HCT116 (cell line): ENCODE measurements at regions not wholly inside any gene's neighbourhood (a gene's known extent, or its start where the extent isn't known, plus 50 kb on each side); places are given as distances from the start of the nearest gene placed in this dataset.

ENCODE experiments used
- ATAC-seq: fragments of 200-7000 bp; cut with Tn5 transposase; 2 replicates; pipeline ENCODE4 v1.9.1; 2020; ENCODE audit warnings: mild to moderate bottlenecking, moderate library complexity
- BruUV-seq: library from RNA; stranded (reverse); fragments of 400-500 nt; replicated peaks from 2 replicates; lab custom pipeline; 2021; lab: Mats Ljungman, UMichigan
- CTCF ChIA-PET: fragments of 300-600 bp; sonication (Branson Sonifier 250); formaldehyde crosslinking; loops from one replicate; lab custom pipeline; 2021; ENCODE audit warnings: antibody characterized with exemption; lab: Charles Lee
- POLR2A ChIA-PET: fragments of 300-600, 350-600 bp; sonication (Branson Sonifier 250); formaldehyde crosslinking; loops from one replicate; lab custom pipeline; 2021; ENCODE audit warnings: antibody characterized with exemption; lab: Charles Lee
- RAD21 ChIA-PET, 2 experiments: fragments of 300-600 bp; sonication (Branson Sonifier 250); formaldehyde crosslinking; loops; one replicate each; lab custom pipeline; 2023; ENCODE audit warnings: low total read pairs in 2 of 2; ENCODE audit not compliant: uncharacterized antibody in 2 of 2, unreplicated experiment in 2 of 2, low non-redundant PET in 1 of 2; lab: Charles Lee
- DNase-seq: peaks from one replicate; pipeline ENCODE4 v3.0.0-alpha.2; 2010; ENCODE audit warnings: low read depth, low spot score
- H2AFZ ChIP-seq: fragments of 200-600 bp; shearing (Covaris generic), sonication (generic); 2 replicates; pipeline ENCODE4 v1.6.1; 2017; ENCODE audit warnings: low read depth, mixed run types, mixed read lengths, antibody characterized with exemption, low read length; ENCODE audit not compliant: poor library complexity, severe bottlenecking
- H3K27ac ChIP-seq: 2 replicates; pipeline ENCODE4 v1.5.1; 2012; ENCODE audit warnings: low read depth, low read length
- H3K27me3 ChIP-seq: fragments of 200-600 bp; sonication (generic); 2 replicates; pipeline ENCODE4 v1.6.1; 2016; ENCODE audit warnings: mixed run types, low read length, mixed read lengths; ENCODE audit not compliant: insufficient read depth
- H3K36me3 ChIP-seq, 2 experiments: fragments of 200-500 bp in 1 of 2; fragments of 200-600 bp in 1 of 2; sonication (Bioruptor generic) in 1 of 2; sonication (generic) in 1 of 2; 2 replicates each; pipeline versions ENCODE4 v1.5.1 to v1.6.1; 2014 to 2016; ENCODE audit warnings: low read length in 2 of 2, inconsistent platforms in 1 of 2, mixed read lengths in 1 of 2, mixed run types in 1 of 2; ENCODE audit not compliant: insufficient read depth in 2 of 2, control insufficient read depth in 1 of 2
- H3K4me1 ChIP-seq, 2 experiments: fragments of 200-600 bp in 1 of 2; sonication (generic) in 1 of 2; 2 replicates each; pipeline versions ENCODE4 v1.5.1 to v1.6.1; 2012 to 2017; ENCODE audit warnings: low read length in 2 of 2, inconsistent platforms in 1 of 2, mild to moderate bottlenecking in 1 of 2, mixed read lengths in 1 of 2, mixed run types in 1 of 2, moderate library complexity in 1 of 2; ENCODE audit not compliant: insufficient read depth in 2 of 2, control insufficient read depth in 1 of 2
- H3K4me2 ChIP-seq: fragments of 200-600 bp; sonication (generic); 2 replicates; pipeline ENCODE4 v1.6.1; 2017; ENCODE audit warnings: mixed run types, low read length, mixed read lengths
- H3K4me3 ChIP-seq, 2 experiments: fragments of 200-600 bp in 1 of 2; sonication (generic) in 1 of 2; replicated peaks in 1 of 2; 2 replicates each; pipeline ENCODE4 v1.5.1; 2011 to 2016; ENCODE audit warnings: low read length in 2 of 2, control low read depth in 1 of 2, low read depth in 1 of 2, mild to moderate bottlenecking in 1 of 2, mixed read lengths in 1 of 2, mixed run types in 1 of 2
- H3K79me2 ChIP-seq: fragments of 200-600 bp; sonication (generic); 2 replicates; pipeline ENCODE4 v1.6.1; 2017; ENCODE audit warnings: mild to moderate bottlenecking, mixed run types, low read length, moderate library complexity, mixed read lengths; ENCODE audit not compliant: insufficient read depth
- H3K9ac ChIP-seq: fragments of 200-600 bp; sonication (generic); 2 replicates; pipeline ENCODE4 v1.6.1; 2016; ENCODE audit warnings: low read length, mixed read lengths
- H3K9me2 ChIP-seq: fragments of 200-600 bp; sonication (generic), shearing (Covaris generic); 2 replicates; pipeline ENCODE4 v1.6.1; 2017; ENCODE audit warnings: mixed run types, mild to moderate bottlenecking, moderate library complexity; ENCODE audit not compliant: insufficient read depth
- H3K9me3 ChIP-seq, 2 experiments: fragments of 200-500 bp in 1 of 2; fragments of 200-600 bp in 1 of 2; sonication (Bioruptor generic) in 1 of 2; sonication (generic) in 1 of 2; 2 replicates each; pipeline ENCODE4 v1.6.1; 2014 to 2017; ENCODE audit warnings: low read length in 2 of 2, mixed read lengths in 2 of 2, inconsistent platforms in 1 of 2, low read depth in 1 of 2, mild to moderate bottlenecking in 1 of 2, mixed run types in 1 of 2, moderate library complexity in 1 of 2; ENCODE audit not compliant: control insufficient read depth in 1 of 2, insufficient read depth in 1 of 2
- H4K20me1 ChIP-seq: fragments of 200-600 bp; sonication (generic), shearing (Covaris generic); 2 replicates; pipeline ENCODE4 v1.6.1; 2017; ENCODE audit warnings: mixed run types, mild to moderate bottlenecking, moderate library complexity; ENCODE audit not compliant: insufficient read depth
- EGR1 ChIP-seq: IDR thresholded peaks from 2 replicates; pipeline ENCODE4 v1.6.1; 2012; ENCODE audit warnings: low read depth
- EZH2 ChIP-seq: fragments of 200-600 bp; sonication (generic); IDR thresholded peaks from 2 replicates; pipeline ENCODE4 v1.6.1; 2017; ENCODE audit warnings: antibody characterized with exemption, mixed run types
- POLR2A ChIP-seq: IDR thresholded peaks from 2 replicates; pipeline ENCODE4 v1.7.0; 2011; ENCODE audit warnings: borderline replicate concordance; ENCODE audit not compliant: insufficient read depth, insufficient read length; ENCODE audit errors: extremely low read depth
- POLR2AphosphoS5 ChIP-seq: IDR thresholded peaks from 2 replicates; pipeline ENCODE4 v1.6.1; 2011; ENCODE audit warnings: mild to moderate bottlenecking, low read depth, low read length, moderate library complexity
- SIN3A ChIP-seq: IDR thresholded peaks from 2 replicates; pipeline ENCODE4 v1.6.1; 2012; ENCODE audit warnings: low read depth
- SP1 ChIP-seq: IDR thresholded peaks from 2 replicates; pipeline ENCODE4 v1.6.1; 2012; ENCODE audit warnings: low read depth
- SRF ChIP-seq: IDR thresholded peaks from 2 replicates; pipeline ENCODE4 v1.6.1; 2012; ENCODE audit warnings: low read depth
- YY1 ChIP-seq: IDR thresholded peaks from 2 replicates; pipeline ENCODE4 v1.6.1; 2011; ENCODE audit warnings: low read length, low read depth, moderate library complexity, mild to moderate bottlenecking; ENCODE audit not compliant: insufficient replicate concordance; ENCODE audit errors: extremely low read depth
- intact Hi-C: fragments of 100-400 bp; cut with micrococcal nuclease; formaldehyde crosslinking; loops from 2 replicates; pipeline ENCODE4 v1.10.0; 2022
- TF ChIP-seq, protein P1 (sequence below), 3 experiments: fragments of 200-600 bp in 1 of 3; sonication (generic) in 1 of 3; IDR thresholded peaks in 2 of 3; conservative IDR thresholded peaks in 1 of 3; 2 replicates each; pipeline ENCODE4 v1.5.1; 2012 to 2017; ENCODE audit warnings: low read depth in 2 of 3, low read length in 2 of 3, antibody characterized with exemption in 1 of 3, borderline replicate concordance in 1 of 3, control low read depth in 1 of 3, mild to moderate bottlenecking in 1 of 3, mixed read lengths in 1 of 3, mixed run types in 1 of 3, moderate library complexity in 1 of 3; ENCODE audit not compliant: insufficient read depth in 1 of 3
- TF ChIP-seq, protein P2 (sequence below): IDR thresholded peaks from 2 replicates; pipeline ENCODE4 v1.6.1; 2012
- TF ChIP-seq, protein P3 (sequence below): IDR thresholded peaks from 2 replicates; pipeline ENCODE4 v1.6.1; 2011; ENCODE audit warnings: mild to moderate bottlenecking, low read length, moderate library complexity; ENCODE audit not compliant: insufficient replicate concordance; ENCODE audit errors: extremely low read depth

DNA sequence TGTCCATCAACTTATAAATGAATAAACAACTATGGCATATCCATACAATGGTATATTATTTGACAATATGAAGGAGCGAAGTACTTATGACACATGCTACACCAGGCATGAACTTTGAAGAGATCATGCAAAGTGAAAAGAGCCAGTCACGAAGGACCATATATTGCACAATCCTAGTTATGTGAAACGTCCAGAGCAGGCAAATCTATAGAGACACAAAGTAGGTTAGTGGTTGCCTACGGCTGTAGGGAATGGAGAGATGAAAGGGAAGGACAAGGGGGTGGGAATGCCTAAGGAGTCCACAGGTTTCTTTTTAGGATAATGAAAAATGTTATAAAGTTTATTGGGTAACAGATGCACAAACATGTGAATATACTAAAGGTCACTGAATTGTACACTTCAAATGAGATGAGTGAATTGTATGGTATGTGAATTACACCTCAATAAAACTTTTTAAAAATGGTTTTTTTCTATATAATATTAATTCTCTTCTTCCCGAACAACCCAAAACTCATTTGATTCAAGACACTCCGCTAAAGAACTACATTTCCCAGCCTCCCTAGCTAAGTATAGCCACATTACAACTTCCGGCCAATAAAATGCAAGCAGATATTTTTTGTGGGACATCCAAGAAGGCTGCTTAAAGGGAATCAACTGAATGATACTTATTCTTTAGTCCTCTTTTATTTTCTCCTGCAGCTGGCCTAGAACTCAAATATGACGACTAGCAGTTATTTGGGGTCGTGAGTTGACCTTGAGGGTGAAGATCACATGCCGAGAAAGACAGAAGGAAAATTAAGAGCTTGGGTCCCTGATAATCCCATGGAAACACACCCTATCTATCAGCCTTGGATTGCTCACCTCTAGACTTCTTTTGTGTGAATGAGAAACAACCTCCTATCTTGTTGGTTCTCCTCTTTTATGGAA, 187.2 kb downstream of the TTC8 start:
- Histone ChIP-seq H3K4me3 (no peak overlapping the region), H2AFZ (no peak overlapping the region), H3K27ac (no peak overlapping the region), H3K9me2 (no peaks in the 10 kb centered on the region), H3K27me3 (no peaks in the 10 kb centered on the region), H3K9ac (no peak overlapping the region), H3K9me3 (no peaks in the 10 kb centered on the region), H3K36me3 (no peaks in the 10 kb centered on the region), H4K20me1 (no peaks in the 10 kb centered on the region), H3K4me1 (no peaks in the 10 kb centered on the region), H3K79me2 (no peaks in the 10 kb centered on the region)
- intact Hi-C loops = loop anchor here (5.0 to 10.0 kb wide), 3 partner anchors 519 to 1067 kb away; no protein-coding TSS in a partner anchor
- BruUV-seq = no TSS peak
- RAD21 ChIA-PET = no interaction called here
- CTCF ChIA-PET = no interaction called here
- POLR2A ChIA-PET = interaction anchor here (0.8 kb wide), 1 partner anchor 11 kb away, joined by 3 read pairs; no protein-coding TSS in a partner anchor
- TF ChIP-seq, protein P1, sequence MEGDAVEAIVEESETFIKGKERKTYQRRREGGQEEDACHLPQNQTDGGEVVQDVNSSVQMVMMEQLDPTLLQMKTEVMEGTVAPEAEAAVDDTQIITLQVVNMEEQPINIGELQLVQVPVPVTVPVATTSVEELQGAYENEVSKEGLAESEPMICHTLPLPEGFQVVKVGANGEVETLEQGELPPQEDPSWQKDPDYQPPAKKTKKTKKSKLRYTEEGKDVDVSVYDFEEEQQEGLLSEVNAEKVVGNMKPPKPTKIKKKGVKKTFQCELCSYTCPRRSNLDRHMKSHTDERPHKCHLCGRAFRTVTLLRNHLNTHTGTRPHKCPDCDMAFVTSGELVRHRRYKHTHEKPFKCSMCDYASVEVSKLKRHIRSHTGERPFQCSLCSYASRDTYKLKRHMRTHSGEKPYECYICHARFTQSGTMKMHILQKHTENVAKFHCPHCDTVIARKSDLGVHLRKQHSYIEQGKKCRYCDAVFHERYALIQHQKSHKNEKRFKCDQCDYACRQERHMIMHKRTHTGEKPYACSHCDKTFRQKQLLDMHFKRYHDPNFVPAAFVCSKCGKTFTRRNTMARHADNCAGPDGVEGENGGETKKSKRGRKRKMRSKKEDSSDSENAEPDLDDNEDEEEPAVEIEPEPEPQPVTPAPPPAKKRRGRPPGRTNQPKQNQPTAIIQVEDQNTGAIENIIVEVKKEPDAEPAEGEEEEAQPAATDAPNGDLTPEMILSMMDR (IDR thresholded peaks at IDR 0.05 in 2 of 3, conservative IDR thresholded peaks at IDR 0.05 in 1 of 3; ENCODE audit: borderline replicate concordance in 1 of 3, insufficient read depth in 1 of 3, low read depth in 2 of 3, low read length in 2 of 3) = no peak
- no peak for TF ChIP-seq POLR2A
- no peak for TF ChIP-seq YY1
- TF ChIP-seq, protein P2, sequence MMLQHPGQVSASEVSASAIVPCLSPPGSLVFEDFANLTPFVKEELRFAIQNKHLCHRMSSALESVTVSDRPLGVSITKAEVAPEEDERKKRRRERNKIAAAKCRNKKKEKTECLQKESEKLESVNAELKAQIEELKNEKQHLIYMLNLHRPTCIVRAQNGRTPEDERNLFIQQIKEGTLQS = no peak
- no peak for TF ChIP-seq EZH2
- no peak for TF ChIP-seq SRF
- no peak for TF ChIP-seq SIN3A
- TF ChIP-seq EGR1 = no peak
- no peak for TF ChIP-seq POLR2AphosphoS5
- TF ChIP-seq, protein P3, sequence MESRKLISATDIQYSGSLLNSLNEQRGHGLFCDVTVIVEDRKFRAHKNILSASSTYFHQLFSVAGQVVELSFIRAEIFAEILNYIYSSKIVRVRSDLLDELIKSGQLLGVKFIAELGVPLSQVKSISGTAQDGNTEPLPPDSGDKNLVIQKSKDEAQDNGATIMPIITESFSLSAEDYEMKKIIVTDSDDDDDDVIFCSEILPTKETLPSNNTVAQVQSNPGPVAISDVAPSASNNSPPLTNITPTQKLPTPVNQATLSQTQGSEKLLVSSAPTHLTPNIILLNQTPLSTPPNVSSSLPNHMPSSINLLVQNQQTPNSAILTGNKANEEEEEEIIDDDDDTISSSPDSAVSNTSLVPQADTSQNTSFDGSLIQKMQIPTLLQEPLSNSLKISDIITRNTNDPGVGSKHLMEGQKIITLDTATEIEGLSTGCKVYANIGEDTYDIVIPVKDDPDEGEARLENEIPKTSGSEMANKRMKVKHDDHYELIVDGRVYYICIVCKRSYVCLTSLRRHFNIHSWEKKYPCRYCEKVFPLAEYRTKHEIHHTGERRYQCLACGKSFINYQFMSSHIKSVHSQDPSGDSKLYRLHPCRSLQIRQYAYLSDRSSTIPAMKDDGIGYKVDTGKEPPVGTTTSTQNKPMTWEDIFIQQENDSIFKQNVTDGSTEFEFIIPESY = no peak
- TF ChIP-seq SP1 = no peak
- TF ChIP-seq, all 23 proteins: peak for 0
- DNase-seq (no peak), ATAC-seq (no peak)
- no peak overlapping the region for H3K4me2 ChIP-seq
